Lung microvascular endothelial cell (primary cell): ENCODE measurements at regions not wholly inside any gene's neighbourhood (a gene's known extent, or its start where the extent isn't known, plus 50 kb on each side); places are given as distances from the start of the nearest gene placed in this dataset.
"Not testable (repeated sequence)": the region's sequence is repeated elsewhere in the genome, so short reads cannot be mapped to it uniquely, and the experiment has no call there.

Source experiments
- DNase-seq, 2 donors: peaks; one replicate each; pipeline versions ENCODE4 v3.0.0 to v3.0.0-alpha.2; 2010; ENCODE audit warnings: low read depth in 2 of 2

DNA sequence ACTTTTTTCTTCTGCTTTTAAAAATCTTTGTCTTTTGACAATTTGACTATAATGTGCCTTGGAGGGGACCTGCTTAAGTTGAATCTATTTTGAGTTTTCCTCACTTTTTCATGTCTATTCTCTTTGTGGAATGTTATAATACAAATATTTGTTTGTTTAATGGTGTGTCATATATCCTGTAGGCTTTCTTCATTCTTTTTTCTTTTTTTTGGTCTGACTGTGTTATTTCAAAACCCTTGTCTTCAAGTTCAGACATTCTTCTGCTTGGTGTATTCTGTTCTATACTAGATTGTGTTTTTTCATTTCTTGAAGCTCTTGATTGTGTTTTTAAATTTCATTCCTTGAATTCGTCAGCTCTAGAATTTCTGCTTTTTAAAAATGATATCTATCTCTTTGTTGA lies 228.2 kb downstream of the STK31 start:
- no peak for DNase-seq

DNA sequence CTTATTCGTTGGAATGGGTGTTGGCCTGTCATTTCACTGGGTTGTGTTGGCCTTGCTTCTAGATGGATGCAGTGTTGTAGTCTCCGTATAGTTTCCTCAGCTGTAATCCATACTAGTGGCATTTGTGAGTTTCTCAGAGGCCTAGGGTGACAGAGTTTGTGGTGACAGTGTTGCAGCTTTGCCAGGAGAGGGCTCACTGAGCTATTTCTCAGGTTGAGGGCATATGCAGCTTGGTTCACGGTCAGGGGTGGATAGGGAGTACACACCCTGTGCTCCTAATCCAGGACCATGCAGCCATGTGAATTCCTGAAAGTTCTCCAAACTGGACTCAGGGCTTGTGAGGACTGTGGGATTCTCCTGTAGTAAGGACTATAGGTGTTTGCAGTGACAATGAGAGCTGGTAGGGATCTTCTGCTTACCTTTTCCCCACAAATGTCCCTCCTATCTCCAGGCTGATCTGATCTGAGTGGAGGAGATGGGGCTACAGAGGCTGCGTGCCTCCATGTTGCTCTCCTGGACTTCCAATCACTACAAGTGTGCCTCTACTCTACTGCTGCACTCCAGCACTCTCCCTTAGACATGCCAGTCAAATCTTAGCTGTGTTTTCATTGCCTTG lies 229.0 kb downstream of the STK31 start:
- peak; percentile 1 to 32 for DNase-seq

DNA sequence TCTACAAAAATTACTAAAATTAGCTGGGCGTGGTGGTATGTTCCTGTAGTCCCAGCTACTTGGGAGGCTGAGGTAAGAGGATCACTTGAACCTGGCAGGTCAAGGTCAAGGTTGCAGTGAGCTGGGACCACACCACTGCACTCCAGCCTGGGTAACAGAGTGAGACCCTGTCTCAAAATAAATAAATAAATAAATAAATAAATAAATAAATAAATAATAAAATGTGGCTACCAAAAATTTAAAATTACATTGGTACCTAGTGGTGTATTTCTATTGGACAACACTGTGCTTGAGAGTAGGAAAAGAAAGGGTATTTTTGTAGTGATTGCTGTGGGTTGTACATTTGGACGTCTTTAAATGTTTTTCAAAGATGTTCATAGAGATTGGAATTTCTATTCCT lies 229.7 kb downstream of the STK31 start:
- not testable (repeated sequence) for DNase-seq

DNA sequence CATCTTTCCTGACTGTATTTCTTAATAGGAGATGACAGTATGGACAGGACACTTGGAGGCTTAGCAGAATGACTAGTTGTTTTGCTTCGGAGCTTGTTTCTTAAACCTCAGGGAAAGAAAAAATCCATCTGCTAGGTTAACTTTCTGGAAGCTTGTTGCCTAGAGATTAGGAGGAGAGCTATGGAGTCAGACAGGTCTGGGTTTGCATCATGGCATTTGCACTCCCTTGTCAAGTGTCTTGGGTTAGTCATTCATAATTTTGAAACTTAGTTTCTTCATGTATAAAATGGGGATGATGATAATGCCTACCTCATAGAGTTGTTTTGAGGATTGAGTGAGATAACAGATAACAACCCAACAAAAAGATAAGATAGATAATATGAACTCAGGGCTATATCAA lies 231.5 kb downstream of the STK31 start:
- no peak for DNase-seq

DNA sequence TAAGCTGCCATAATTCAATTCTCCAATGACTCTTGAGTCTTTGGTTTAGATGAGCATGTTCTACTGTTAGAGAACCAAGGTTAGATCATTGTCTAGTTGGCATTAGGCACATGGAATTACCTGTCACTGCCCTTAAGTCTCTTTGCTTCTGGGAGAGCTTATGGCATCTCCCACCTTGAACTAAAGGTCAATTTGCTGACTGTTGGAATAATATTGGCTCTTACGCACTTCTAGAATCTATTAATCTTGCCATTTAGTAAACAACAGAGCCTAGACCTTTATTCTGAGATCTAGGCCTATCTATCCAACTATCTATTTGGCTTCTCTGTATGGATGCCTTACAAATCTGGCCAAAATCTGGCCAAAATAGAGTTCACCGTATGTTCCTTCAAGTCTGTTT lies 232.0 kb downstream of the STK31 start:
- DNase-seq: no peak

DNA sequence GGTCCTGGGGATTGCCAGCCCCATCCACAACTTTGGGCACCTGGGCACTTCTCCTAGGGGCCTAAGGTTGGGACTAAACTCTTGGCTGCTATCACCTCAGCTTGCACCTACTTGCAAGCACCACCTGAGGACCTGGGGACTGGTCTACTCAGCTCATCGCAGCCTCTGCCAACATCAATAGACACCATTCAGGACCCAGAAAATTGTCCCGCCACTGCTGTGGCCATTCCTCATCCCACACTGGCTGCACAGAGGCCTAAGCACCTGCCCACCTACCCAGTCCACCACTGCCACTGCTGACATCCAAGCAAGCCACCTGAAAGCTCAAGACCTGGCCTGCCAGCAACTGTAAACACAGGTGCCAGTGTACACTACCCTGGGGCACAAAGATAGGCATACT lies 234.1 kb downstream of the STK31 start:
- DNase-seq: no peak

DNA sequence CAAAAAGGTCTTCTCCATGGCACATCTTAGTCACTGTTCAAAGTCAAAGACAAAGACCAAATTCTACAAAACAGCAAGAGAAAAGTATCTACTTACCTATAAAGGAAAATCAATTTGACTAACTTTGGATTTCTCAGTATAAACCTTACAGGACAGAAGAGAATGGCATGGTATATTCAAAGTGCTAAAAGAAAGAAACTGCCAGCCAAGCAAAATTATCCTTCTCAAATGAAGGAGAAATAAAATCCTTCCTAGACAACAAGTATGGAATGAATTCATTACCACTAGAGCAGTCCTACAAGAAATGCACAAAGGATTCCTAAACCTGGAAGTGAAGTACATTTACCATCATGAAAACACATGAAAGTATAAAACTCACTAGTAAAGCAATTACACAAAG lies 235.5 kb downstream of the STK31 start:
- DNase-seq: no peak

DNA sequence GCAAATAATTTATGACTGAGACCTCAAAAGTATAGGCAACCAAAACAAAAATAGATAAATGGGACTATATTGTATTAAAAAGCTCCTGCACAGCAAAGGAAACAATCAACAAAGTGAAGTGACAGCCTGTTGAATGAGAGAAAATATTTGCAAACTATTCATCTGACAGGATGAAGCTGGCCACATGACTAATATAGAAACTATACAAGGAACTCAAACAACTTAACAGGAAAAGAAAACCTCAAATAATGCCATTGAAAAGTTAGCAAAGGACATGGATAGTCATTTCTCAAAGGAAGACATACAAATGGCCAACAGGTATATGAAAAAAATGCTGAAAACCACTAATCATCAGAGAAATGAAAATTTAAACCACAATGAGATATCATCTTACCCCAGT lies 245.1 kb downstream of the STK31 start:
- peak in 1 of 2 donors; percentile 2 for DNase-seq

DNA sequence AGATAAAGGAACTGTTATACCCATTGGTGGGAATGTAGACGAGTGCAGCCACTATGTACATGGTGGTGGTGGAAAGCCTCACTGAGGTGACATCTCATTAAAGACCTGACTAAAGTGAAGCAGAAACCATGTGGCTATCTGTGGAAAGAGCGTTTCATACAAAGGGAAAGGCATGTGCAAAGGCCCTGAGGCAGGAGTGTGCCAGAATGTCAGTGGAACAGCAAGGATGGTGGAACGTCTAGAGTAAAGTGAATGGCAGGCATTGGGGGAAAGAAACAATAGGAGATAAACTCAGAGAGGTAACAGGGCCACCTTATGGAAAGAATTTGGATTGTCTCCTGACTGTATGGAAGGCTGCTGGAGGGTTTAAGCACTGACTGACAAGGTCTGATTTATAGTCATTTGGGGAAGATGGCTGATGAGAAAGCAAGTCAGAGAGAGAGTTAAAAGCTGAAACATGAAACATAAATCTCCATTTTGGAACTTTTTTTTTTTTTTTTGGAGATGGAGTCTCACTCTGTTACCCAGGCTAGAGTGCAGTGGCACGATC lies 245.7 kb downstream of the STK31 start:
- DNase-seq: no peak

DNA sequence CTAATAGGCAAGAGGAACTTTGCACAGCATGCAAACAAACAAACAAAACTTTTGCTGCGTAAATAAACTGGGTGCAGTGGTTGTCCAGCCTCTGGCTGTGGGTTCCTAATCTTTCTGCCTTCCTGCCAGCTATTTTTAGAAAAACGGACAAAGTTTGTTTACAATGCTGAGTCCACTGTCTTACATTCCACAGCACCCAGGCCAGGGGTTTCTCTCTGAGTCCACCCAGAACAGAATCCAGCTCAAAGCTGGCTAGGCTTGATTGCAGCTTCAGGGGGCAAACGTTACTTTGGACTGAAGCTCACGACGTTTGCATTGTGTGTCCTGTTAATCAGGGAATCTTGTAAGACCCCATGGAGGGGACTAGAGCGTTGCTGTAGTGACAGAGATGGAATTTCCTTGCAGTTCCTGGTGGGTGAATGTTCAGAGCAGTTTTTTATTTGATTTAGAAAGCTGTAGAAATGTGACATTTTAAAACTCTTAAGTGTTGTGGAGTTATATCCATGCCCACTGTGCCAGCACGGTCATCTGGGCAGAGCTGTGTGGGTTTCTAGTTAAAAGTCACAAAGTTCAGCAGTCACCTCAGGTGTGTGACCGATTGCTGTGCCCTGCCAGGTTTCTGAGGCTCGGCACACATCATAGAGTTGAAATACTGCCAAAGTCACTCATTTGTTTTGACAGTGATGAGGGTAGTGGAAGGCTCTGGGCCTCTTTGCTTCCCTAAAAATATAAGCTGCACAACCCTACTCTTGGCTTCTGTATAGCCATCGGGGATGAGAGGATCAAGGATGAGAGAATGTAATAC lies 247.0 kb downstream of the STK31 start:
- no peak for DNase-seq

DNA sequence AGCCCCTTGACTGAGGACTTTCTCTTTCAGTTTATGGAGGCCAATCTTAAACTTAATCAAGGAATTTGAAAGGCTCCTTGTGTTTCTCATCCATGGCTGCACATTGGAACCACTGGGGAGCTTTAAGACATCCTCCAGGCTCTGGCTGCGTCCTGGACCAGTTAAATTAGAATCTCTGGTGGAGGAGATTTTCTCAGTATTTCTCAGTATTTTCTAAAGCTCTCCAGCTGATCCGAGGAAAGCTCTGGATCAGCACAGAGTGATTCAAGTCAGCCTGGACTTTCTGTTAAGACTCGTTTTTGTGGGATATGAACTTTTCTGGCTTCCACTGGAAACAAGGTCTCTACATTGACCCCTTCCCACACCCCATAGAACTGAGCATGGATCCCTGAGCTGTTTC lies 249.8 kb downstream of the STK31 start:
- DNase-seq: no peak

DNA sequence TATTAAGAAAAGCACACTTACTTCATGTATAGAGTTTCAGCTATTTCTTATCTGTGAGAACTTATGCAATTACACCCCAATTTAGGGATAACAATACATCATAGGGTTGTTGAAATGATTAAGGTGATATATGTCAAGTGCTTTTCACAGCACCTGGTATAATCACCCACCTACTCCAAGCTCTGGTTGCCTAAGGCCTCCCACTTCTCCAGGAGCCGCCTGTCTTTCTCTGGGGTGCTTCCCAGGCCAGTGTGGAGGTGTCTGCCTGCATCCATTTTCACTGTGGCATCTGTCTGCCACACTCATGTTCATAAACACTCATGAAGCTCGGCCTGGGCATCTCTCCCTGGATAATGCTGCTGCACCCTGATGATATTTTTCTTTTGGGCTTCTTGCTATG lies 250.3 kb downstream of the STK31 start:
- no peak for DNase-seq

DNA sequence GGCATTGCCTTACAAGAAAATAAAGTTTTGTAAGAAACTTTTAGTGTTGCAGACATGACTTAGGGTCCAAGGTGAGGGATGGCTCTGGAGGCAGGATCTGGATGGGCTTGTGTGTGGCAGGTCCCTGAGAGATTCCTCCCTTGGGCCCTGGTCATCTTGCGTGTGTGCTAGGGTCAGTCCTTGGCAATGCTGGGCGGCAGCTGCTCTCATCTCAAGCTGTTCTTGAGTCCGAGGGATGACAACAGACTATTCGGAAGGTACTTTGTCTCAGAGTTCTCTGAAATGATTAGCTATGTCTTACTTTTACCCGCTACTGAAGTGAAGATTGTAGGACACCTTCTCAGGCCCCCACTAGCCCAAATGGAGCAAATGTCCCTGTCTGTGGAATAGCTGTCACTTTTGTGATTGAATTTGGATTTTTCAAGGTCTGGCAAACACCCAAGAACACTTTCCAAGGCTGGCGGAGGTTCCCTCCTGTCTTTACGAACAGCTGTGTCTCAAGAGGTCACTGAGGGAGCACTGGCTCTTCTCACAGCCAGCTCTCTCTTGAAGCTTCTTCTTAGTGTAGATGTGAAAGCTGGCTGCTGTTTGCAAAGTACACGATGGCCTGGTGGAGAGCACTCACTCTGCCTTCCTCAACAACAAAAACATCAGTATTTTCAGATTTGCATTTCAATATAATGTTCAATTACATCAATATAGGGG lies 253.6 kb downstream of the STK31 start:
- DNase-seq: no peak

DNA sequence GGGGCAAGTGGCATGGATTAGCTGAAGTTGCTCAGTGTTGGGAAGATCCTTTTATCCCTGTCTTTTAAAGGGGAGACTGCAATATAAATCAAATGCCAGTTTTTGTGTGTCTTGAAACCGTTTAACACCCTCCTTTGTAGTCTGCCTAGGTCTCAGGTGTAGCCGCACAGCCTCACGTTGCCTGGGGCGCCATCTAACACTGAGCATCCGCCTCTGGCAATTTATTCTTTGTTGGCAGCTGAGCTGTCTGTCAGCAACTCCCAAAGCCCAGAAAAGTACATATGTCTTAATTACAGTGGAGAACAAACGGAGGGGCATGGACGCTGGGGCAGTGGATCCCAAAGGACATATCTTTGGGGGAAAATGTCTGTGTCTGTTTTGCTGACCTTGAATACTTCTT lies 254.7 kb downstream of the STK31 start:
- no peak for DNase-seq

DNA sequence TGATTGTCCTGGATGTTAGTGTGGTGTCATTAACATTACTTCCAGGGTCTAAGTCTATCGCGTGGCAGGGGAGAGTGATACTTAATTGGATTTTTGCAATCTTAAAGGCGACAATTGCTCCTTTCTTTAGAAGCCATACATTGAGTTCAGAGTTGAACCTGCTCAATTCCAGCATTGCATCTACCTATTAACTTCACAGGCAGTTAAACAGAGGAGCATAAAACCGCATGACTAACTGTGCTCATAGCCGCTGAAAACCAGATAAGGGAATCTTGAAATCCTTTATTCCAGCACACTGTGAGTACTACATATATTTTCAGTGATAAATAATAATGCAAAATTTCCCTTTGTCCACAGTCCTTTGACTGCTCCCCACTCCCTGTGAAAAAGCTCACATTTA lies 255.3 kb downstream of the STK31 start:
- no peak for DNase-seq

DNA sequence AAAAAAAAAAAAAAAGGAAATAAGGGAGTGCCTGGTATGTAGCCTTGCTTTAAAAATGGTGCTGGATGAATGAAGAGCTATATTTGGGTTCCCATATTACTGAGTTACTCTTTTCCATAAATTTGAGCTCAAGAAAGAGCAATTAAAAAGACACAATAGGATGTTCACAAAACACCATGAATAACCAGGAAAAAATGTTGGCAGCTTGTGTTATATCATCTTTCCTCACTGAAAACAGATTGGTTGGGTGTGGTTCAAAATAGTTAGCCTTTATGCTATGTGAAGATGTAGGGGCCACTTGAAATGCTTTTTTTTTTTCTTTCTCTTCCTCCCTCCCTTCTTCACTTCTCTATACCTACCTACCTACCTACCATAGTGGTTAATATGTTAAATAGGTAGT lies 256.9 kb downstream of the STK31 start:
- DNase-seq: no peak

DNA sequence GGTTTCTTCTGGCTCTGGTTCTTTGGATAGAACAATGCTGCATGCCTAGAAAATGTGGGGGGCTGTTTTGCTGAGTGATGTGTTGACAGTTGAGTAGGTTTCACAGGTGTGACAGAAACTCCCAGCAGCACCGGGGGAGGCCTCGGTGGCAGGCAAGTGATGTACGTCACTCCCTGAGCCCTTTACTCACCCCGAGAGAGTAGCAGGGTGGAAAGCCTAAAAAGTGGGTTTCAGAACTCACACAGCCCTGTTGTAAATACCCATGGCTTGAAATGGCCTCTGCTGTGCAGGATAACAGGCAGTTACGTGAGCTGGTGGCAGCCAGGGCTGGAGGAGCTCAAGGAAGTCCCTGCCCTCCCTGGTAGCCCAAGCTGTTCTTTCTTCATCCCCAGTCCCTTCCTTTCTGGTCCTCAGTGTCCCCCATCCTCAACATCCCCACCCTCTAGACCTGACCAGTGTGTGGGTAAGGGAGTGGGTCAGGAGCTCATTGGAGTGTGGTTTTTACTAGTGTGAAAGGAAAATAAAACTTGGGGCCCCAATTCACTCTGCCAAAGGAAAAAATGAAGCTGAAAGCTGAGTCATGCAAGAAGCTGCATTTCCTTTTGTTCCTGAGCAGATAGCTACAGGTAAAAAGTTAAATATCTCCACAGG lies 258.1 kb downstream of the STK31 start:
- DNase-seq: no peak

DNA sequence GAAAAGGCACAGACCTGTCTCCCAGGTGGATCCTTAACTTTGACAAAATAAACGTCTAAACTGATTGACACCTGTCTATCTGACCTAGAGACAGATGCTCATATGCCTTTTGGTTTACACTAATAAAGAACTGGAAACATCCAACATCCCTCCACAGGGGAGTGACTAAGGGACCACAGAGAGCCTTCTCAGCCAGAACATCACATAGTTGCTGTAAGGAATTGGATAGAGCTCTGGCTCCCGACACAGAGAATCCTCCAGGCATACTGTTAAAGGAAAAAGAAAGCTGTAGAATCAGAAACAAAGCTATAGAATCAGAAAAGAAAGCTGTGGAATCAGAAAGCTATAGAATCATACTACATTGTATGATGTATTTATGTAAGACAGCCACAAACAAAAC lies 258.8 kb downstream of the STK31 start:
- DNase-seq: no peak

DNA sequence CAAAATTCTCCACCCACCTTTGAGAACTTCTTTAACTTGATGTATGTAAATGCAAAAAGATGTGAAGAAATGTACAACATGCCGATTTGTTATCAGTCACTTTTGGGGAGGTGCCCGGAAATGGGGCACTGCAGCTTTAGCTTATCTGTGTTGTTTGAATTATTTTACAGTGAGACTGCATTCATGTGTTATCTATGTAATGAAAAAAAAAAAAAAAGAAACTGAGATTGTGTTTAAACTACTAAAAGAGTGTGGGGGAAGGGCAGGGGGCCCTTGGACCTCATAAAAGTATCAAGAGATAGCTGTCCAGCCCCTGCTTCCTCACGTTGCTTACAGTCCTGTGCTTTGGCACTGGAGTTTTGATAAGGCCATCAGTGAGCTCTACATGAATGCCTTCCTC lies 259.4 kb downstream of the STK31 start:
- no peak for DNase-seq

DNA sequence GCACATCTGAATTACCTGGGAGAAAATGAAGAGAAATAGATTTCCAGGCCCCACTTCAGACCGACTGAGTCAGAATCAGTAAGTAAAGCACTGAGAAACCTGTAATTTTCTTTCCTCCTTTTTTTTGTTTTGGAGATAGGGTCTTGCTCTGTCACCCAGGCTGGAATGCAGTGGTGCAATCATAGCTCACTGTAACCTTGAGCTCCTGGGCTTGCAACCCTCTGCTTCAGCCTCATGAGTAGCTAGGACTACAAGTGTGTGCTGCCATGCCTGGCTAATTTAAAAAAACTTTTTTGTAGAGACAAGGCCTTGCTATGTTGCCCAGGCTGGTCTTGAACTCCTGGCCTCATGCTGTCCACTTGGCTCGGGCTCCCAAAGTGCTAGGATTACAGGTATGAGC lies 260.2 kb downstream of the STK31 start:
- no peak for DNase-seq

DNA sequence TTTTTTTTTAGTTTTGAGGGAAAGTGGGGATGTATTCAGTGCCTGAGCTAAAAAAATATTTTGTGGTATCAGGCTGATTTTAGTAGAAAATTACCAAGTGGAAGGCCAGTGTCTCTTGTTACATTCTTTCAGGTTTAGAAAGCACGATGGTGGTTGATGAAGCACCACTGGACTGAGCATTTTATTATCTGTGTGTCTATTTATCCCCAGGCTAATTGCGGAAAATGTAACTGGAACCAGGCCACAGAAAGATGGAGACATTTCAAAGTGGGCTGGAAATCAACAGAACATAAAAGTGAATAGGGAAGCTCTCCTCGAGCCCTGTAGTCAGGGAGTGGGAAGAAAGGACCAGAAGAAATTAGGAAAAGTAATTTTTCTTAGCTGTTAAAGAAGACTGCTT lies 261.0 kb downstream of the STK31 start:
- no peak for DNase-seq

DNA sequence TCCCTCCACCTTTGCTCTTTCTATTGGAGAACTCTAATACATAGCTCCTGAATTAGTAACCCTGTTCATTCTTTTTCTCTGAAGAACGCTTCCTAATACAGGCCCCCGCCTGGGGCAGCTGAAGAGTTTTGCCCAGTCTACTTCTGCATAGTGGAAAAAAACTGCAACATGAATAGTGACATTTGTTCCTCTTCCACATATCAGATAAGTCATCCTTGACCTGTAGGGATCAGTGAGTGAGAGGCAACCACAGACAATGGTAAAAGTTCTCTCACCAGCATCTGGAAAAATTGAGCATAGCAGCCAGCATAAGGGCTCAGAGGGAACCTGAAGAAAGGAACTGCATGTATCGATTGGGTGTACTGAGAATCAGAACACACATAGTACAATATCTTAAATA lies 262.0 kb downstream of the STK31 start:
- no peak for DNase-seq
